Small intestine (tissue), 7 donors: ENCODE measurements at regions not wholly inside any gene's neighbourhood (a gene's known extent, or its start where the extent isn't known, plus 50 kb on each side); places are given as distances from the start of the nearest gene placed in this dataset.

Source experiments
- DNase-seq, 2 donors: peaks; one replicate each; pipeline versions ENCODE4 v3.0.0 to v3.0.0-alpha.2; 2013
- FAIRE-seq: peaks from 2 replicates; lab custom pipeline; 2012; peaks lifted over from hg19 to GRCh38; lab: Jason Lieb, UNC
- H3K27ac ChIP-seq, 3 donors: one replicate each; pipeline ENCODE4 v1.5.1; 2013; ENCODE audit warnings: low read length in 2 of 3, mild to moderate bottlenecking in 2 of 3, control low read depth in 1 of 3, inconsistent platforms in 1 of 3, low read depth in 1 of 3, moderate library complexity in 1 of 3
- H3K27me3 ChIP-seq, 3 donors: one replicate each; pipeline ENCODE4 v1.6.1; 2013; ENCODE audit warnings: low read length in 3 of 3, inconsistent platforms in 1 of 3; ENCODE audit not compliant: control insufficient read depth in 3 of 3, insufficient read depth in 3 of 3
- H3K36me3 ChIP-seq, 3 donors: one replicate each; pipeline ENCODE4 v1.6.1; 2013; ENCODE audit warnings: low read length in 3 of 3, inconsistent platforms in 1 of 3, low read depth in 1 of 3, mild to moderate bottlenecking in 1 of 3, moderate library complexity in 1 of 3; ENCODE audit not compliant: control insufficient read depth in 3 of 3, insufficient read depth in 2 of 3
- H3K4me1 ChIP-seq, 3 donors: one replicate each; pipeline ENCODE4 v1.6.1; 2013; ENCODE audit warnings: low read length in 2 of 3, inconsistent platforms in 1 of 3, low read depth in 1 of 3, mild to moderate bottlenecking in 1 of 3, moderate library complexity in 1 of 3; ENCODE audit not compliant: control insufficient read depth in 3 of 3, insufficient read depth in 2 of 3
- H3K4me3 ChIP-seq, 3 donors: one replicate each; pipeline ENCODE4 v1.5.1; 2013; ENCODE audit warnings: low read length in 3 of 3, control low read depth in 1 of 3, inconsistent platforms in 1 of 3, low read depth in 1 of 3, mild to moderate bottlenecking in 1 of 3, moderate library complexity in 1 of 3
- H3K9me3 ChIP-seq, 2 donors: one replicate each; pipeline ENCODE4 v1.6.1; 2013; ENCODE audit warnings: low read depth in 1 of 2, low read length in 1 of 2; ENCODE audit not compliant: control insufficient read depth in 2 of 2, insufficient read depth in 1 of 2
- WGBS, 3 donors: extraction: QIAGEN DNeasy Blood & Tissue Kit; methylation state at CpG; one replicate each; pipeline ENCODE4 v1.1.7; 2013; 5-methylcytosine and 5-hydroxymethylcytosine counted together
- donor health status: healthy with polysubstance abuse.
- donor health status: control.
- donor health status: control.
- donor health status: Bipolar disorder and iron deficiency.
- donor health status: healthy.

DNA sequence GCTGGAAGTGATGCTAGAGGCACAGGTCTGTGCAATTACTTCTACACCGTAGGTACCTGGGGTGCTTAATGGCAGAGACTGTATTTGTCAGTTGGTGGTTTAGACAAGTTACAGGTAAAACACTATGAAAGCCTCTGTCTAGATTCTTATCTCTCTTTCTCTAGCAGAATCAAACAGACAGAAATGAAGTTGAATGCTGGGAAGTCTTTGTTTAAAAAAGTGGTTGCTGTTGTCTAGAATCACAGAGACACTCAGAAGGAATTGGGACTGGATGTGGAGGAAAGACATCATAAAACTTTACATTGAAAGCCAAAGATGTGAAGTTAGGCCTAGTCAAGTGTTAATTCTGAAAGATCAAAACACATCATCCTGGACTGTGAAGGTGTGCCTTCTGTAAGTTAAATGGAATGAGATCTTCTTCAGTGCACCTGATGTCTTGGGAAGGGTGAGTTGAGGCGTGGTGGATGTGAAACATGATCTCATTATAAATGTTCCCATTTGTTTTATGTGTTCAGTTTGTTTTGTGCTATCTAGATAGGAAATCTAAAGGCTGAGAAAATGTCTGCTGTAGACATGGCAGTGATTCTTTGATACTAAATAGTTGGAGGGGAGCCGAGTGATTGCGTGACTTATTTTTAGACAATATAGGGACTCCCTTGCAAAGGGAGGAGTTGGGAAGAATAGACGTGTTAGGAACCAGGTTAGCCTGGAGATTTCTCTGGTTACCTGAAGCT lies 290.2 kb downstream of the SOX4 start:
- DNase-seq: no peak
- H3K27me3 ChIP-seq: no peaks in the 10 kb centered on the region
- FAIRE-seq: no peak
- peaks cover 0 to 21% (median 0%) of the 10 kb centered on the region in 3 donors for H3K4me1 ChIP-seq
- no peak overlapping the region for H3K27ac ChIP-seq
- H3K4me3 ChIP-seq: no peak overlapping the region
- H3K36me3 ChIP-seq: no peaks in the 10 kb centered on the region
- 73 to 85% (median 84%) methylated on average over 5 of the region's 5 CpGs for WGBS, 3 donors
- H3K9me3 ChIP-seq: peaks cover 0 to 2% of the 10 kb centered on the region in 2 donors

DNA sequence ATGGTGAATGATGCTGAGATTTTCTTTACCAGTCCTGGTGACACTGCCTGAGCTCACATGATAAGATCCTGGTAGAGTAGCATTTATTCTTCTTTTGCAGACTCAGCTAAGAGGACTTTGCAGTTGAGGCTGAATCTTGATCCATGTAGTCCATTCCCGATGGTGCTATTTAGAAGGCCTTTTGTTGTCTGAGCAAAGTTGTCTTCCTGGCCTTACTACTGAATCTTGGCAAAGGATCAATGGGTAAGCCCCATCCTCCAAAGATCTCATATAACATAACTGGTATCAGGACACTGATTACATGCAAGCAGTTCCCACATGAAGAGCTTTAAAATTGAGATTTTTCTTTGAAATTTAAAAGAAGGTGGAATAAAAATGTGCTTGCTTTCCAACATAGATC lies 291.6 kb downstream of the SOX4 start:
- DNase-seq: no peak
- no peak for FAIRE-seq
- peaks cover 0 to 2% of the 10 kb centered on the region in 2 donors for H3K9me3 ChIP-seq
- no peaks in the 10 kb centered on the region for H3K27me3 ChIP-seq
- H3K4me3 ChIP-seq: no peak overlapping the region
- H3K27ac ChIP-seq: peak overlapping the region in 1 of 3 donors; percentile 11
- H3K4me1 ChIP-seq: peaks cover 0 to 21% (median 0%) of the 10 kb centered on the region in 3 donors
- WGBS, 3 donors: 62 to 74% (median 68%) methylated on average over 1 of the region's 1 CpG
- H3K36me3 ChIP-seq: no peaks in the 10 kb centered on the region

DNA sequence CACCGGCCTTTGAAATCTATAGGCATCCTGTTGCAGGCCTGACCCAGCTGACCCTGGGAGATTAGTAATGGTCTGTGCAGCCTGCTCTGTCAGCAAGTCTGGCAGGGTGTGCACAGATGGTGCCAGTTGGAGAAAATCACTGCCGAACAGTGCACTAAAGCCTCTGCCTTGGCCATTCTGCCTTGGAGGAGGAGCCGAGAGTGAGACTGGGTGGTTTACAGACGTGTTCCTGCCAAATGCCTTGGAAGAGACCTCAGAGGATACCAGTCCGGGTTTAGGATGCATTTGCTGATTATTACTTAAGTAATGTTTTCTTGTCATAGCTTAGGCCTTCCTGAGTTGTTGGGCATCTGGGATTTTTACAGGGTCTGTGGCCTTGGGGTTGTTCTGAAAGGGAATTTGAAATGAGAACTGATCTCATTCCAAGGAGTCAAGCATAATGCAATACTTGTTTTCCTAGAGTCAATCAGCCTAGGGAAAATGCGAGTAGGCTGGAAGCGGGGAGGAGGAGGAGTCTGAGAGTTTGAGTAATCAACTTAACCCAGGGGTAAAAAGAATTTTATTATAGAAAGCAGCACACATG lies 292.1 kb downstream of the SOX4 start:
- Histone ChIP-seq H3K36me3 (no peaks in the 10 kb centered on the region), H3K27ac (peak overlapping the region in 1 of 3 donors; percentile 11), H3K4me1 (peaks cover 0 to 21% (median 0%) of the 10 kb centered on the region in 3 donors), H3K27me3 (no peaks in the 10 kb centered on the region), H3K9me3 (peaks cover 0 to 2% of the 10 kb centered on the region in 2 donors), H3K4me3 (no peak overlapping the region)
- no peak for FAIRE-seq
- peak in 1 of 2 donors; percentile 46 for DNase-seq
- WGBS, 3 donors: 57 to 81% (median 72%) methylated on average over 7 of the region's 7 CpGs

DNA sequence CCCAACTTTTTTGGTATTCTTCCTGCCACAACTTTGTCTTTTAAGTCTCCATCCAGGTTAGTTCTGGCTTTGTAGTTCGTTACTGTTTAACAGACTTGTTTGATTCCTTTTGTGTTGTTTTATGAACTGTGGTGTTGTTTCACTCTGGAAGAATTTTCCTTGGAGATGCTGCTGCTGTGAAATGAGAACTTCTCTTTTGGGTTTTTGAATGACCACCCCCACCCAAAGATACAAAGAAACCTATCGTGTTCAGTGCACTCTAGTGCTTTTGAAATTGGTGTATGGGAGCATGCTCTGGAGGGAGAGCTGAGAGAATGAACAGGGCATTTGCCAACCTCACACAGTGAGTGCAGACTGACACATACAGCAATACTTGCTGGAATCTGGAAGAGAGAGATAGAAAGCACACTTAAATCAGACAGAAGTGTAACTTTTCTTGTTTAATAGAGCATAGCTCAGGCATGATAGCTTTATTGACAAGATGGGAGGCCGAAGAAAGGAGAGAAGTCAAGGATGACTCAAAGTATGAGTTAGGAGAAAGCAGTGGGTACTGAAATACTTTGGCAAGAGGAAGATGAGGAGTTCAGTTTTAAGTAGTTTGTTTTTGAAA lies 293.1 kb downstream of the SOX4 start:
- Histone ChIP-seq H3K27ac (no peak overlapping the region), H3K9me3 (no peaks in the 10 kb centered on the region), H3K4me1 (peaks cover 0 to 21% (median 0%) of the 10 kb centered on the region in 3 donors), H3K36me3 (no peaks in the 10 kb centered on the region), H3K4me3 (no peak overlapping the region), H3K27me3 (no peaks in the 10 kb centered on the region)
- 56 to 61% (median 59%) methylated on average over 3 of the region's 3 CpGs for WGBS, 3 donors
- DNase-seq (no peak), FAIRE-seq (no peak)

DNA sequence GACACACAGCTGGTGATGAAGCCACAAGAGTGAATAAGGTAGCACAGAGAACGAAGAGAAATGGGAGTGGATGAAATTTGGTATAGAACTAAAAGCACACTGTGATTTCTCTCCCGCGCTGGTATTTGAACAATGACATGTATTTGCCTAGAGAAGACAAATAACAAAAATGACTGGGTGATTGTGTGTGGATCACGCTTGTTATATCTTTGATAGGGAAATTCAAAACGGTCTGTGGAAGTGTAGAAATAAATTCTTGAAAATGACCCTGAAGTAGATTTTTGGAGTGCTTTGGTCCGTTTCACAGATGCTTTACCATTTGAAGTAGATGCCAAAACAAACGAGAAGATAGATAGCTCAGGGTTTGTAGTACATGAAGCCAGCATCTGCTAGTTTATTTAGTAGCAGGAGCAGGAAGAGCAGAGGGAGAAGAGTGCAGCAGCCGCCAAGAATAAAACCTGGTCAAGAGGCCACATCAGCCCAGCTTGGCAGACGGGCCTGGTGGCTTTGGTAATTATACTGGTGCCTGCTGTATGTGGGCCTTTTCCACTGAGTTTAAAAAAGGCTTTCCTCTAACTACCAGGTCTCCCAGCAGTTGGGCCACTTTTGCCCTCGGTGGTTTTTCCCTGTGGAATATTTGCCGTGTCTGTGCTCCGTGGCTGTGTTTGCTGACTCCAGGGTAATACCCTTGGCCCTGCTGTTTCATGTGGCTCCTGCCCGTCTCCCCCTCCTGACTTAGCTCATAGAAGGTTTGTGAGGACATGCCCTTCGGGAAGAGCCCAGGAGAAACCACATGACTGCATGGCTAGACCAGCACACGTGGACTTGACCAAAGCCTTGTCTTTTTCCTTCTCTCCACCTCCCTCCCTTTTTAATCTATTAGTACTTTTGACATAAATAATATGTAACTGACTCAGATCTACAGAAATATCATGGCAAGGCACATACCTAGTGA lies 294.0 kb downstream of the SOX4 start:
- H3K27ac ChIP-seq: no peak overlapping the region
- DNase-seq (no peak), FAIRE-seq (no peak)
- H3K9me3 ChIP-seq: no peaks in the 10 kb centered on the region
- 58 to 72% (median 71%) methylated on average over 15 of the region's 15 CpGs for WGBS, 3 donors
- H3K27me3 ChIP-seq: no peaks in the 10 kb centered on the region
- H3K36me3 ChIP-seq: no peaks in the 10 kb centered on the region
- no peak overlapping the region for H3K4me3 ChIP-seq
- peaks cover 0 to 21% (median 0%) of the 10 kb centered on the region in 3 donors for H3K4me1 ChIP-seq

DNA sequence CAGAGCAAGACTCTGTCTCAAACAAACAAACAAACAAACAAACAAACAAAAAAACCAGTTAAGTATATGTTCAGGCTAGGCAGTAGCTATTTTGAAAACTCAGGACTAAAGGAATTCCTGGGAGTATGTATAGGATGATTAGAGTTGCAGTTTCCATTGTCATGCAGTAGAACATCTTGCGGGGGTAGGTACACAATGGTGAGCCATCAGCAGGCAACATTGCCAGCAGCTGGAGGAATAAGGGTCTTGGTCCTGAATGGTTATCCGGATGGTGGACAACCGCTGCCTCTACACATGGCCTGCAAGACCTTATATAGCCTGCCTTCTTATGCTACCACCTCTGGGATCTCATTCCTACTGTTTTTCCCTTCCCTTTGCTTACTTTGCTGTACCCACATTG lies 297.5 kb downstream of the SOX4 start:
- Histone ChIP-seq H3K9me3 (no peaks in the 10 kb centered on the region), H3K27ac (no peak overlapping the region), H3K4me3 (no peak overlapping the region), H3K4me1 (peaks cover 0 to 11% (median 0%) of the 10 kb centered on the region in 3 donors), H3K36me3 (no peaks in the 10 kb centered on the region), H3K27me3 (no peaks in the 10 kb centered on the region)
- FAIRE-seq (no peak), DNase-seq (no peak)
- 78 to 96% (median 96%) methylated on average over 3 of the region's 3 CpGs for WGBS, 3 donors

DNA sequence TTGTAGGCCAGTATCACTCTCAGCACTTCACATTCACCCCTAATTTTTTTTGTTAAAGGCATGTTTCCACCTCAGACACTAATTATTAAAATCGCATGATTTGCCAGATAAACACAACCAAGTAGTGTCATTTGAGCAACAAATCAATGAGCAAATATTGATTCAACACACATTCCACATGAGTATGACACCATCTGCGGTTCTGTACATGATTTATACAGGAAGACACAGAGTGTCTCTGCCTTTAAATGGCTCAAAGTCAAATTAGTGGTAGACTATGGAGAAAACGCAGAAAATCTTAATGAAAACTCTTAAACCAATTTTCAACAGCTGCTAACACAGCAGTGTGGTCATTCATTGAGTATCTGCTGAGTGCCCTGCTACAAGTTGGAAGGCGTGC lies 300.2 kb downstream of the SOX4 start:
- Histone ChIP-seq H3K4me3 (no peak overlapping the region), H3K9me3 (no peaks in the 10 kb centered on the region), H3K27ac (no peak overlapping the region), H3K27me3 (no peaks in the 10 kb centered on the region), H3K36me3 (no peaks in the 10 kb centered on the region), H3K4me1 (no peaks in the 10 kb centered on the region)
- DNase-seq (no peak), FAIRE-seq (no peak)
- 68 to 76% (median 74%) methylated on average over 4 of the region's 4 CpGs for whole genome bisulfite sequencing, 3 donors

DNA sequence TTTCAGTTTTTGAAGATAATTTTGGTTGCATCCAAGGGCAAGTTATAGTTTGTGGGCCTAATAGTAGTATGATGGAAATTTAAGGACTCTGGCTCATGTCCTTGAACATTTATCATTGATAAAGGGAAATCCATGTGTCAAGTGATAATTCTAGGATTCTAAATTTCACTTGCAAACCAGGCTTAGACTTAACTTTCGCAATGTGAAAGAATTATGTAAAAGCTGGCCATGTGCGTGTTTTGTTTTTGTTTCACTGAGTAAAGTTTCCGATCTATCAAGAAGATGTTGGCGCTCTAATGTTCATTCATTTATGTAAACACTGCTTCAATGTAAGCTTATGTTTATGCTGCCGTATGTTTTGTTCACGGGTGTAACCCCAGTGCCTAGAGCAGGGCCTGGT lies 302.0 kb downstream of the SOX4 start:
- FAIRE-seq (no peak), DNase-seq (no peak)
- Histone ChIP-seq H3K27ac (no peak overlapping the region), H3K36me3 (no peaks in the 10 kb centered on the region), H3K4me1 (no peaks in the 10 kb centered on the region), H3K9me3 (no peaks in the 10 kb centered on the region), H3K4me3 (no peak overlapping the region), H3K27me3 (no peaks in the 10 kb centered on the region)
- 81 to 96% (median 88%) methylated on average over 6 of the region's 6 CpGs for WGBS, 3 donors
